Nephron (organoid): ENCODE measurements at regions not wholly inside any gene's neighbourhood (a gene's known extent, or its start where the extent isn't known, plus 50 kb on each side); places are given as distances from the start of the nearest gene placed in this dataset.
A peak's percentile ranks its signal among the peaks of the same experiment; 100 is the strongest.
"Not testable (repeated sequence)": the region's sequence is repeated elsewhere in the genome, so short reads cannot be mapped to it uniquely, and the experiment has no call there.

Source experiments
- H3K27ac Mint-ChIP-seq, 3 experiments: 2 replicates each; pipeline ENCODE4 v1.8.0; 2020; ENCODE audit warnings: mixed read lengths in 3 of 3, mild to moderate bottlenecking in 2 of 3, moderate library complexity in 1 of 3
- H3K27me3 Mint-ChIP-seq: 2 replicates; pipeline ENCODE4 v1.8.0; 2021; ENCODE audit warnings: low read depth, mild to moderate bottlenecking, moderate library complexity, mixed read lengths
- H3K36me3 Mint-ChIP-seq: 2 replicates; pipeline ENCODE4 v1.8.0; 2020; ENCODE audit warnings: low read depth, mixed read lengths
- H3K4me1 Mint-ChIP-seq: 2 replicates; pipeline ENCODE4 v1.8.0; 2020; ENCODE audit warnings: mixed read lengths
- H3K4me3 Mint-ChIP-seq, 3 experiments: 2 replicates each; pipeline ENCODE4 v1.8.0; 2020; ENCODE audit warnings: mild to moderate bottlenecking in 3 of 3, mixed read lengths in 3 of 3, moderate library complexity in 2 of 3
- H3K9me3 Mint-ChIP-seq: 2 replicates; pipeline ENCODE4 v1.8.0; 2020; ENCODE audit warnings: mixed read lengths
- CTCF ChIP-seq, 3 experiments: fragments of 200-600 bp; sonication (generic); IDR thresholded peaks; one replicate each; pipeline ENCODE4 v1.5.0; 2021; ENCODE audit warnings: antibody characterized with exemption in 3 of 3; ENCODE audit not compliant: unreplicated experiment in 3 of 3

DNA sequence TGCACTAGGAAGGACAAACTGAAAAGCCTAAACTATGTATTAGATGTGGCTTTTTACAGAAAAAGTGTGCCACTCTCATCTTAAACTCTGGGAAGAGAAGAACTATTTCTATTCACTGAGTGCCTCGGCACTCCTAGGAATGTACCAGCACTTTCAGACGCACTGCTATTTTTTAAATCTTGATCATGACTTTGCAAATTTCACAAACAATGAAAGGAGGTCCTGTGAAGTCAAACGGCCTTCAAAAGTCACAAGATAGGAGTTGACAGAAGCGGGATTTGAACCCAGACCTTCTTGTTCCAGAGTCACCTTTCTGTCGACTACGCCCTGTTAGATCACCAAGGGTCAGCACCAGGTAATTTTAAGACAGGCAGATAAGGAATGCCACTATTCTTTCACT is 365.4 kb downstream of the VRK1 start:
- H3K27ac Mint-ChIP-seq: no peak overlapping the region
- no peaks in the 10 kb centered on the region for H3K4me1 Mint-ChIP-seq

DNA sequence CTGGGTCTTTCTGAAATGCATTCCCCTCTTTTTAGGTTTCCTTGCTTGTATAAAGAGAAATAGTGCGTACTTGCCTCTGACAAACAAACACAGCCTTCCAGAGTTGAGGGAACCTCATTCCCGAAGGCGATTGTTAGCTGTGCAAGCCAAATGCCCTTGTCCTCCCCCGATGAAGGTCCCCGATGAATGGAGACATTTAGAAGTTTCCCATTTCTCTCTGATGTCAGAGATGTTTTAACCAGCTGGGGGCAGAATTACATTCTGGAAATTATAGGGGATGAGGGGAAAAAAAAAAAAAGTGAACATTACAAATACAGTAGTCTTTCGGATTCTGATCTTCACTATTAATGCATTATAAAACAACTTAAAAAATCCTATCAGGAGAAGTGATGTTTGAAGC is 366.8 kb downstream of the VRK1 start:
- Mint-ChIP-seq H3K4me3 (no peak overlapping the region), H3K4me1 (no peaks in the 10 kb centered on the region), H3K27me3 (peaks cover 15% of the 10 kb centered on the region), H3K36me3 (no peaks in the 10 kb centered on the region), H3K9me3 (peaks cover 12% of the 10 kb centered on the region), H3K27ac (no peak overlapping the region)
- no peak for TF ChIP-seq CTCF (IDR thresholded peaks at IDR 0.05; ENCODE audit: unreplicated experiment in 3 of 3)

More for the DNA sequence above, 365.4 kb downstream of the VRK1 start:
- no peak overlapping the region for H3K4me3 Mint-ChIP-seq
- peaks cover 21% of the 10 kb centered on the region for H3K27me3 Mint-ChIP-seq
- no peak for TF ChIP-seq CTCF (IDR thresholded peaks at IDR 0.05; ENCODE audit: unreplicated experiment in 3 of 3)
- H3K9me3 Mint-ChIP-seq: peaks cover 19% of the 10 kb centered on the region
- H3K36me3 Mint-ChIP-seq: no peaks in the 10 kb centered on the region

DNA sequence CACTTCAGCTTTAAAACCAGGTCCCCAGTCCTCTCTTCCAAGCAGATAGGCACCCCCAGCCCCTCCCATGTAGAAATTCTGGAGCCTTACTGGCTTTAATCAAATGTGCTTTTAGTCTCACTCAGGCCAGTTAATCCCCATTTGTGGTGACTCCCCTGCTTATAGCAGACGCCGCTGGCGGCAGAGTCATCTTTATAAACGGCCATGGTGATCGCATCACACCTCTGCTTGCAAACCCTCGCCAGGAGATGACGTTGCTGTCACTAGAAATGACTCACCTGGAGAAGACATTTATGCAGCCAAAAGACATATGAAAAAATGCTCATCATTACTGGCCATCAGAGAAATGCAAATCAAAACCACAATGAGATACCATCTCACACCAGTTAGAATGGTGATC is 369.3 kb downstream of the VRK1 start:
- no peak for TF ChIP-seq CTCF (IDR thresholded peaks at IDR 0.05; ENCODE audit: unreplicated experiment in 3 of 3)
- Mint-ChIP-seq H3K36me3 (no peaks in the 10 kb centered on the region), H3K4me3 (no peak overlapping the region), H3K27ac (no peak overlapping the region), H3K4me1 (no peaks in the 10 kb centered on the region), H3K9me3 (no peaks in the 10 kb centered on the region), H3K27me3 (peaks cover 21% of the 10 kb centered on the region)

DNA sequence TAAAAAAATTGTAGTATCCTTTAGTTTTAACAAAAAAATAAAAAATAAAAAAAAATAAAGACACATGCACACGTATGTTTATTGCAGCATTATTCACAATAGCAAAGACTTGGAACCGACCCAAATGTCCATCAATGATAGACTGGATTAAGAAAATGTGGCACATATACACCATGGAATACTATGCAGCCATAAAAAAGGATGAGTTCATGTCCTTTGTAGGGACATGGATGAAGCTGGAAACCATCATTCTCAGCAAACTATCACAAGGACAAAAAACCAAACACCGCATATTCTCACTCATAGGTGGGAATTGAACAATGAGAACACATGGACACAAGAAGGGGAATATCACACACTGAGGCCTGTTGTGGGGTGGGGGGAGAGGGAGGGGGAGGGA is 370.4 kb downstream of the VRK1 start:
- not testable (repeated sequence) for H3K9me3 Mint-ChIP-seq, H3K27ac Mint-ChIP-seq, H3K4me3 Mint-ChIP-seq, H3K36me3 Mint-ChIP-seq, H3K4me1 Mint-ChIP-seq
- H3K27me3 Mint-ChIP-seq: peaks cover 23% of the 10 kb centered on the region

GRCh38 chr14:97172644-97173043 is 375.5 kb downstream of the VRK1 start:
- Mint-ChIP-seq H3K36me3 (no peaks in the 10 kb centered on the region), H3K27ac (no peak overlapping the region), H3K9me3 (peaks cover 5% of the 10 kb centered on the region), H3K27me3 (peaks cover 14% of the 10 kb centered on the region), H3K4me1 (no peaks in the 10 kb centered on the region), H3K4me3 (no peak overlapping the region)
- TF ChIP-seq CTCF (IDR thresholded peaks at IDR 0.05; ENCODE audit: unreplicated experiment in 3 of 3): no peak

- no peak overlapping the region for H3K4me3 Mint-ChIP-seq
- peak in 1 of 3 experiments; percentile 34 for TF ChIP-seq CTCF (IDR thresholded peaks at IDR 0.05; ENCODE audit: unreplicated experiment in 3 of 3)
- H3K36me3 Mint-ChIP-seq: no peaks in the 10 kb centered on the region
- H3K27ac Mint-ChIP-seq: no peak overlapping the region
- H3K9me3 Mint-ChIP-seq: peaks cover 5% of the 10 kb centered on the region
- no peaks in the 10 kb centered on the region for H3K4me1 Mint-ChIP-seq
- H3K27me3 Mint-ChIP-seq: peaks cover 24% of the 10 kb centered on the region
Measured at GRCh38 chr14:97177016-97177415, 379.8 kb downstream of the VRK1 start.
